ENCODE measurements at regions not wholly inside any gene's neighbourhood (a gene's known extent, or its start where the extent isn't known, plus 50 kb on each side); places are given as distances from the start of the nearest gene placed in this dataset.
"Not testable (repeated sequence)": the region's sequence is repeated elsewhere in the genome, so short reads cannot be mapped to it uniquely, and the experiment has no call there.

GRCh38 chr2:7121851-7122250 is 204.6 kb downstream of the RNF144A start:
- Mint-ChIP-seq H3K27ac (no peak overlapping the region), H3K9me3 (peaks cover 2% of the 10 kb centered on the region)

GRCh38 chr2:7127156-7127555 is 209.9 kb downstream of the RNF144A start:
- Mint-ChIP-seq H3K27me3 (peaks cover 8% of the 10 kb centered on the region), H3K36me3 (no peaks in the 10 kb centered on the region), H3K4me1 (no peaks in the 10 kb centered on the region), H3K4me3 (no peak overlapping the region), H3K27ac (no peak overlapping the region), H3K9me3 (peaks cover 6% of the 10 kb centered on the region)
- no peak for ATAC-seq

More at GRCh38 chr2:7121851-7122250, 204.6 kb downstream of the RNF144A start:
- Mint-ChIP-seq H3K4me1 (no peaks in the 10 kb centered on the region), H3K27me3 (no peaks in the 10 kb centered on the region), H3K4me3 (no peak overlapping the region), H3K36me3 (no peaks in the 10 kb centered on the region)
- ATAC-seq: no peak

GRCh38 chr2:7127687-7128086 is 210.5 kb downstream of the RNF144A start:
- no peaks in the 10 kb centered on the region for H3K36me3 Mint-ChIP-seq
- ATAC-seq: no peak

GRCh38 chr2:7131261-7131660 is 214.0 kb downstream of the RNF144A start:
- Mint-ChIP-seq H3K4me3 (no peak overlapping the region), H3K27ac (no peak overlapping the region), H3K4me1 (no peaks in the 10 kb centered on the region), H3K9me3 (peaks cover 5% of the 10 kb centered on the region), H3K36me3 (no peaks in the 10 kb centered on the region), H3K27me3 (peaks cover 15% of the 10 kb centered on the region)
- no peak for ATAC-seq

More at GRCh38 chr2:7127687-7128086, 210.5 kb downstream of the RNF144A start:
- no peak overlapping the region for H3K27ac Mint-ChIP-seq
- H3K4me1 Mint-ChIP-seq: no peaks in the 10 kb centered on the region
- H3K9me3 Mint-ChIP-seq: peaks cover 6% of the 10 kb centered on the region
- no peak overlapping the region for H3K4me3 Mint-ChIP-seq
- H3K27me3 Mint-ChIP-seq: peaks cover 8% of the 10 kb centered on the region

GRCh38 chr2:7132753-7133152 is 215.5 kb downstream of the RNF144A start:
- Mint-ChIP-seq H3K27ac (no peak overlapping the region), H3K4me3 (no peak overlapping the region), H3K27me3 (peaks cover 17% of the 10 kb centered on the region), H3K36me3 (no peaks in the 10 kb centered on the region), H3K4me1 (no peaks in the 10 kb centered on the region), H3K9me3 (peaks cover 3% of the 10 kb centered on the region)
- no peak for ATAC-seq

- Mint-ChIP-seq H3K27ac (no peak overlapping the region), H3K4me3 (no peak overlapping the region), H3K27me3 (peaks cover 12% of the 10 kb centered on the region), H3K9me3 (peaks cover under 1% of the 10 kb centered on the region), H3K36me3 (no peaks in the 10 kb centered on the region), H3K4me1 (no peaks in the 10 kb centered on the region)
- ATAC-seq: no peak
Observed at GRCh38 chr2:7133521-7133920, 216.3 kb downstream of the RNF144A start.

GRCh38 chr2:7140306-7140705 is 223.1 kb downstream of the RNF144A start:
- no peak for ATAC-seq
- H3K4me3 Mint-ChIP-seq: no peak overlapping the region
- peaks cover 13% of the 10 kb centered on the region for H3K9me3 Mint-ChIP-seq
- peaks cover 10% of the 10 kb centered on the region for H3K27me3 Mint-ChIP-seq
- no peaks in the 10 kb centered on the region for H3K36me3 Mint-ChIP-seq
- H3K27ac Mint-ChIP-seq: no peak overlapping the region
- no peaks in the 10 kb centered on the region for H3K4me1 Mint-ChIP-seq

GRCh38 chr2:7145707-7146106 is 228.5 kb downstream of the RNF144A start:
- H3K4me3 Mint-ChIP-seq: no peak overlapping the region
- H3K36me3 Mint-ChIP-seq: no peaks in the 10 kb centered on the region
- no peaks in the 10 kb centered on the region for H3K27me3 Mint-ChIP-seq
- ATAC-seq: no peak
- no peak overlapping the region for H3K27ac Mint-ChIP-seq
- no peaks in the 10 kb centered on the region for H3K4me1 Mint-ChIP-seq
- H3K9me3 Mint-ChIP-seq: peaks cover 8% of the 10 kb centered on the region

GRCh38 chr2:7146151-7146550 is 228.9 kb downstream of the RNF144A start:
- Mint-ChIP-seq H3K9me3 (peaks cover 8% of the 10 kb centered on the region), H3K4me3 (no peak overlapping the region), H3K27me3 (no peaks in the 10 kb centered on the region), H3K4me1 (no peaks in the 10 kb centered on the region), H3K36me3 (no peaks in the 10 kb centered on the region), H3K27ac (no peak overlapping the region)
- no peak for ATAC-seq

GRCh38 chr2:7154656-7155055 is 237.4 kb downstream of the RNF144A start:
- Mint-ChIP-seq H3K36me3 (no peaks in the 10 kb centered on the region), H3K4me1 (no peaks in the 10 kb centered on the region), H3K27me3 (no peaks in the 10 kb centered on the region), H3K27ac (no peak overlapping the region), H3K9me3 (peaks cover 12% of the 10 kb centered on the region), H3K4me3 (no peak overlapping the region)
- no peak for ATAC-seq

- Mint-ChIP-seq H3K9me3 (peaks cover 4% of the 10 kb centered on the region), H3K4me3 (no peak overlapping the region), H3K27me3 (no peaks in the 10 kb centered on the region), H3K4me1 (no peaks in the 10 kb centered on the region), H3K27ac (no peak overlapping the region), H3K36me3 (no peaks in the 10 kb centered on the region)
- ATAC-seq: no peak
Observed at GRCh38 chr2:7161501-7161900, 244.3 kb downstream of the RNF144A start.

- no peak for ATAC-seq
- peaks cover 2% of the 10 kb centered on the region for H3K9me3 Mint-ChIP-seq
- no peaks in the 10 kb centered on the region for H3K4me1 Mint-ChIP-seq
- H3K27me3 Mint-ChIP-seq: no peaks in the 10 kb centered on the region
- no peaks in the 10 kb centered on the region for H3K36me3 Mint-ChIP-seq
- no peak overlapping the region for H3K27ac Mint-ChIP-seq
- H3K4me3 Mint-ChIP-seq: no peak overlapping the region
Observed at GRCh38 chr2:7165736-7166135, 248.5 kb downstream of the RNF144A start.

GRCh38 chr2:7167801-7168411 is 250.7 kb downstream of the RNF144A start:
- no peak for ATAC-seq
- H3K27me3 Mint-ChIP-seq: no peaks in the 10 kb centered on the region
- no peaks in the 10 kb centered on the region for H3K9me3 Mint-ChIP-seq
- H3K27ac Mint-ChIP-seq: no peak overlapping the region
- H3K4me3 Mint-ChIP-seq: no peak overlapping the region
- no peaks in the 10 kb centered on the region for H3K36me3 Mint-ChIP-seq
- H3K4me1 Mint-ChIP-seq: no peaks in the 10 kb centered on the region

- H3K4me1 Mint-ChIP-seq: no peaks in the 10 kb centered on the region
Observed at GRCh38 chr2:7169593-7169992, 252.4 kb downstream of the RNF144A start.

GRCh38 chr2:7178996-7179395 is 261.8 kb downstream of the RNF144A start:
- not testable (repeated sequence) for H3K4me3 Mint-ChIP-seq, H3K36me3 Mint-ChIP-seq, ATAC-seq, H3K4me1 Mint-ChIP-seq, H3K27ac Mint-ChIP-seq, H3K27me3 Mint-ChIP-seq, H3K9me3 Mint-ChIP-seq

More at GRCh38 chr2:7169593-7169992, 252.4 kb downstream of the RNF144A start:
- Mint-ChIP-seq H3K27ac (no peak overlapping the region), H3K27me3 (no peaks in the 10 kb centered on the region), H3K36me3 (no peaks in the 10 kb centered on the region), H3K4me3 (no peak overlapping the region), H3K9me3 (no peaks in the 10 kb centered on the region)
- no peak for ATAC-seq

- Mint-ChIP-seq H3K9me3 (no peaks in the 10 kb centered on the region), H3K27me3 (no peaks in the 10 kb centered on the region), H3K4me1 (no peaks in the 10 kb centered on the region), H3K36me3 (no peaks in the 10 kb centered on the region), H3K4me3 (no peak overlapping the region), H3K27ac (no peak overlapping the region)
- no peak for ATAC-seq
Observed at GRCh38 chr2:7180638-7181370, 263.6 kb downstream of the RNF144A start.
